ENCODE measurements at regions not wholly inside any gene's neighbourhood (a gene's known extent, or its start where the extent isn't known, plus 50 kb on each side); places are given as distances from the start of the nearest gene placed in this dataset.

GRCh38 chr7:118476036-118476435, 251.5 kb downstream of the ANKRD7 start:
- Histone ChIP-seq H4K91ac (ENCODE audit: insufficient read depth, low read depth, low read length) (no peak overlapping the region), H3K9me3 (ENCODE audit: control insufficient read depth, insufficient read depth, low read length) (peaks cover 6% of the 10 kb centered on the region), H3K36me3 (ENCODE audit: control insufficient read depth, insufficient read depth, low read length) (no peaks in the 10 kb centered on the region), H2BK15ac (ENCODE audit: low read depth, low read length) (no peak overlapping the region), H2BK120ac (ENCODE audit: low read depth, low read length) (no peak overlapping the region), H3K23ac (ENCODE audit: low read depth, low read length) (no peak overlapping the region), H3K4me1 (ENCODE audit: control insufficient read depth, insufficient read depth, low read length) (no peaks in the 10 kb centered on the region), H2AK5ac (ENCODE audit: low read depth, low read length) (no peak overlapping the region), H2BK20ac (ENCODE audit: low read depth, low read length) (no peak overlapping the region), H3K4me2 (ENCODE audit: low read depth, low read length) (no peak overlapping the region), H3K9me1 (ENCODE audit: insufficient read depth, low read length) (no peaks in the 10 kb centered on the region), H4K5ac (ENCODE audit: low read depth, low read length) (no peak overlapping the region), H3K14ac (replicated peaks; ENCODE audit: low read depth, low read length) (no peak overlapping the region), H3K79me1 (ENCODE audit: low read depth in 1 of 2, low read length in 2 of 2) (no peaks in the 10 kb centered on the region), H3K27me3 (ENCODE audit: control insufficient read depth, insufficient read depth, low read length) (no peaks in the 10 kb centered on the region), H3K9ac (ENCODE audit: low read depth, low read length) (no peak overlapping the region), H4K8ac (ENCODE audit: low read depth in 2 of 2, low read length in 2 of 2) (no peak overlapping the region), H3K56ac (ENCODE audit: extremely low read depth, insufficient read depth, low read length) (no peak overlapping the region), H2AFZ (replicated peaks; ENCODE audit: low read length, poor library complexity) (no peak overlapping the region), H4K20me1 (ENCODE audit: insufficient read depth, low read length) (no peaks in the 10 kb centered on the region), H3K18ac (ENCODE audit: low read depth, low read length) (no peak overlapping the region), H2AK9ac (replicated peaks; ENCODE audit: low read depth, low read length, poor library complexity) (no peak overlapping the region), H3K4me3 (ENCODE audit: insufficient read depth, low read depth, low read length) (no peak overlapping the region), H3K4ac (ENCODE audit: low read depth, low read length) (no peak overlapping the region), H2BK5ac (ENCODE audit: low read depth, low read length, poor library complexity, severe bottlenecking) (no peak overlapping the region), H3K27ac (ENCODE audit: insufficient read depth, low read length) (no peak overlapping the region)
- in situ Hi-C loops (cut with MboI; ENCODE audit: low sequenced_read_pairs): no loop called here
- TF ChIP-seq MAFK (IDR thresholded peaks at IDR 0.05; ENCODE audit: low read depth, low read length) (peak; percentile 54; the same call in 1 of the 2 replicates), ELK1 (IDR thresholded peaks at IDR 0.05; ENCODE audit: borderline replicate concordance, low read depth, low read length) (no peak)
- BruUV-seq (replicated peaks): no TSS peak
- POLR2A ChIA-PET (ENCODE audit: unreplicated experiment): no interaction called here
- DNase-seq: no peak
- WGBS, 2 experiments (ENCODE audit: extremely low coverage in 2 of 2, insufficient read length in 1 of 2): no CpG with 5 or more reads among the region's 2 CpGs
- CTCF ChIA-PET: no interaction called here
- ATAC-seq (ENCODE audit: low read depth): no peak
- intact Hi-C loops (cut with micrococcal nuclease): no loop called here
- dilution Hi-C loops (cut with HindIII; ENCODE audit: low sequenced_read_pairs, unreplicated experiment): no loop called here

All from IMR-90 (cell line).